HCT116 (cell line): ENCODE measurements at regions not wholly inside any gene's neighbourhood (a gene's known extent, or its start where the extent isn't known, plus 50 kb on each side); places are given as distances from the start of the nearest gene placed in this dataset.

ENCODE experiments used
- POLR2AphosphoS5 ChIP-seq: IDR thresholded peaks from 2 replicates; pipeline ENCODE4 v1.6.1; 2011; ENCODE audit warnings: mild to moderate bottlenecking, low read depth, low read length, moderate library complexity
- ZNF274 ChIP-seq: fragments of 200-500 bp; sonication (Bioruptor generic); IDR thresholded peaks from 2 replicates; pipeline ENCODE4 v1.6.1; 2014; ENCODE audit warnings: mild to moderate bottlenecking, low read depth, low read length, inconsistent platforms
- TF ChIP-seq, protein P1 (sequence below), 3 experiments: fragments of 200-600 bp in 1 of 3; sonication (generic) in 1 of 3; IDR thresholded peaks in 2 of 3; conservative IDR thresholded peaks in 1 of 3; 2 replicates each; pipeline ENCODE4 v1.5.1; 2012 to 2017; ENCODE audit warnings: low read depth in 2 of 3, low read length in 2 of 3, antibody characterized with exemption in 1 of 3, borderline replicate concordance in 1 of 3, control low read depth in 1 of 3, mild to moderate bottlenecking in 1 of 3, mixed read lengths in 1 of 3, mixed run types in 1 of 3, moderate library complexity in 1 of 3; ENCODE audit not compliant: insufficient read depth in 1 of 3
- TF ChIP-seq, protein P2 (sequence below): IDR thresholded peaks from 2 replicates; pipeline ENCODE4 v1.6.1; 2012; ENCODE audit warnings: low read depth

DNA sequence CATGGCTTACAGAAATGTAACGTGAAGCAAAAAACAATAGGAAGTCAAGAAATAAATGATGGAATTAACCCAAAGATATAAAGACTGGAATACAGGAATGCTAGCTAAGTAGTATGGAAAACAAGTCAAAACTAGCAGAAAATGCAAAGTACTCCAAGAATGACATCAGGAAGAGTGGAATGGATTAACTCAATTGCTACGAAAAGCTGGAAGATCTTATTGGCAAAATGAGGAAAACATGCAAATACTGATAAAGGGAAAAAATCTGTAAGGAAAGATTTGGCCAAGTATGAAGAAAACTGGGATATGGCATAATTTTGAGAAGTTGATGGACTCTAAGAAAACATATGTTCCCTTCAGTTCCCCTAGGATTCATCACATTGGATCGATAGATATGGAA lies 324.5 kb upstream of the ZNF608 start:
- TF ChIP-seq, protein P1, sequence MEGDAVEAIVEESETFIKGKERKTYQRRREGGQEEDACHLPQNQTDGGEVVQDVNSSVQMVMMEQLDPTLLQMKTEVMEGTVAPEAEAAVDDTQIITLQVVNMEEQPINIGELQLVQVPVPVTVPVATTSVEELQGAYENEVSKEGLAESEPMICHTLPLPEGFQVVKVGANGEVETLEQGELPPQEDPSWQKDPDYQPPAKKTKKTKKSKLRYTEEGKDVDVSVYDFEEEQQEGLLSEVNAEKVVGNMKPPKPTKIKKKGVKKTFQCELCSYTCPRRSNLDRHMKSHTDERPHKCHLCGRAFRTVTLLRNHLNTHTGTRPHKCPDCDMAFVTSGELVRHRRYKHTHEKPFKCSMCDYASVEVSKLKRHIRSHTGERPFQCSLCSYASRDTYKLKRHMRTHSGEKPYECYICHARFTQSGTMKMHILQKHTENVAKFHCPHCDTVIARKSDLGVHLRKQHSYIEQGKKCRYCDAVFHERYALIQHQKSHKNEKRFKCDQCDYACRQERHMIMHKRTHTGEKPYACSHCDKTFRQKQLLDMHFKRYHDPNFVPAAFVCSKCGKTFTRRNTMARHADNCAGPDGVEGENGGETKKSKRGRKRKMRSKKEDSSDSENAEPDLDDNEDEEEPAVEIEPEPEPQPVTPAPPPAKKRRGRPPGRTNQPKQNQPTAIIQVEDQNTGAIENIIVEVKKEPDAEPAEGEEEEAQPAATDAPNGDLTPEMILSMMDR (IDR thresholded peaks at IDR 0.05 in 2 of 3, conservative IDR thresholded peaks at IDR 0.05 in 1 of 3; ENCODE audit: borderline replicate concordance in 1 of 3, insufficient read depth in 1 of 3, low read depth in 2 of 3, low read length in 2 of 3) = no peak
- TF ChIP-seq ZNF274 (no peak), POLR2AphosphoS5 (no peak)
- TF ChIP-seq, protein P2, sequence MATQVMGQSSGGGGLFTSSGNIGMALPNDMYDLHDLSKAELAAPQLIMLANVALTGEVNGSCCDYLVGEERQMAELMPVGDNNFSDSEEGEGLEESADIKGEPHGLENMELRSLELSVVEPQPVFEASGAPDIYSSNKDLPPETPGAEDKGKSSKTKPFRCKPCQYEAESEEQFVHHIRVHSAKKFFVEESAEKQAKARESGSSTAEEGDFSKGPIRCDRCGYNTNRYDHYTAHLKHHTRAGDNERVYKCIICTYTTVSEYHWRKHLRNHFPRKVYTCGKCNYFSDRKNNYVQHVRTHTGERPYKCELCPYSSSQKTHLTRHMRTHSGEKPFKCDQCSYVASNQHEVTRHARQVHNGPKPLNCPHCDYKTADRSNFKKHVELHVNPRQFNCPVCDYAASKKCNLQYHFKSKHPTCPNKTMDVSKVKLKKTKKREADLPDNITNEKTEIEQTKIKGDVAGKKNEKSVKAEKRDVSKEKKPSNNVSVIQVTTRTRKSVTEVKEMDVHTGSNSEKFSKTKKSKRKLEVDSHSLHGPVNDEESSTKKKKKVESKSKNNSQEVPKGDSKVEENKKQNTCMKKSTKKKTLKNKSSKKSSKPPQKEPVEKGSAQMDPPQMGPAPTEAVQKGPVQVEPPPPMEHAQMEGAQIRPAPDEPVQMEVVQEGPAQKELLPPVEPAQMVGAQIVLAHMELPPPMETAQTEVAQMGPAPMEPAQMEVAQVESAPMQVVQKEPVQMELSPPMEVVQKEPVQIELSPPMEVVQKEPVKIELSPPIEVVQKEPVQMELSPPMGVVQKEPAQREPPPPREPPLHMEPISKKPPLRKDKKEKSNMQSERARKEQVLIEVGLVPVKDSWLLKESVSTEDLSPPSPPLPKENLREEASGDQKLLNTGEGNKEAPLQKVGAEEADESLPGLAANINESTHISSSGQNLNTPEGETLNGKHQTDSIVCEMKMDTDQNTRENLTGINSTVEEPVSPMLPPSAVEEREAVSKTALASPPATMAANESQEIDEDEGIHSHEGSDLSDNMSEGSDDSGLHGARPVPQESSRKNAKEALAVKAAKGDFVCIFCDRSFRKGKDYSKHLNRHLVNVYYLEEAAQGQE = no peak
